T-cell (primary cell): ENCODE measurements at regions not wholly inside any gene's neighbourhood (a gene's known extent, or its start where the extent isn't known, plus 50 kb on each side); places are given as distances from the start of the nearest gene placed in this dataset.
"Not testable (repeated sequence)": the region's sequence is repeated elsewhere in the genome, so short reads cannot be mapped to it uniquely, and the experiment has no call there.

Source experiments
- ATAC-seq, 4 experiments: fragments of 200-7000 bp in 3 of 4; fragments of 150-1000 bp in 1 of 4; cut with Tn5 transposase; replicated peaks in 1 of 4; 1 replicate in 3 of 4; 2 replicates in 1 of 4; pipeline ENCODE4 v1.10.0; 2021; ENCODE audit warnings: moderate library complexity in 3 of 4, mild to moderate bottlenecking in 2 of 4, moderate number of reproducible peaks in 1 of 4
- CTCF ChIA-PET, 2 donors: fragments of 300-600 bp; sonication (Branson Sonifier 250); formaldehyde crosslinking; loops; one replicate each; lab custom pipeline; 2022; ENCODE audit warnings: antibody characterized with exemption in 2 of 2; lab: Charles Lee
- POLR2A ChIA-PET, 2 donors: fragments of 300-600 bp; sonication (Branson Sonifier 250); formaldehyde crosslinking; loops; one replicate each; lab custom pipeline; 2022; ENCODE audit warnings: antibody characterized with exemption in 2 of 2; lab: Charles Lee
- DNase-seq, 35 experiments: peaks; one replicate each; pipeline versions ENCODE4 v3.0.0 to v3.0.0-alpha.2; 2013 to 2023
- H3K27ac ChIP-seq: one replicate; pipeline ENCODE4 v1.5.1; 2013; ENCODE audit warnings: low read length
- H3K27me3 ChIP-seq, 2 experiments: replicated peaks in 1 of 2; 1 replicate in 1 of 2; 2 replicates in 1 of 2; pipeline versions ENCODE4 v1.6.1 to v1.7.0; 2013; ENCODE audit warnings: low read length in 1 of 2, mixed read lengths in 1 of 2; ENCODE audit not compliant: control insufficient read depth in 2 of 2, insufficient read depth in 2 of 2; ENCODE audit errors: extremely low read depth in 1 of 2
- H3K36me3 ChIP-seq, 2 donors: 1 replicate in 1 of 2; 2 replicates in 1 of 2; pipeline versions ENCODE4 v1.6.1 to v1.7.0; 2013; ENCODE audit warnings: low read length in 1 of 2; ENCODE audit not compliant: control insufficient read depth in 2 of 2, insufficient read depth in 1 of 2; ENCODE audit errors: extremely low read depth in 1 of 2
- H3K4me1 ChIP-seq, 2 experiments: 1 replicate in 1 of 2; 2 replicates in 1 of 2; pipeline versions ENCODE4 v1.6.1 to v1.7.0; 2013; ENCODE audit warnings: low read length in 2 of 2, mixed read lengths in 1 of 2; ENCODE audit not compliant: insufficient read depth in 2 of 2, control insufficient read depth in 1 of 2; ENCODE audit errors: extremely low read depth in 1 of 2
- H3K4me3 ChIP-seq, 2 donors: 1 replicate in 1 of 2; 2 replicates in 1 of 2; pipeline versions ENCODE4 v1.5.1 to v1.7.0; 2013; ENCODE audit warnings: mild to moderate bottlenecking in 2 of 2, low read length in 1 of 2, moderate library complexity in 1 of 2; ENCODE audit not compliant: control insufficient read depth in 1 of 2; ENCODE audit errors: extremely low read depth in 1 of 2
- H3K9me3 ChIP-seq: 2 replicates; pipeline ENCODE4 v1.7.0; 2013
- H3K27ac Mint-ChIP-seq, 2 donors: one replicate each; pipeline ENCODE4 v1.8.0; 2020 to 2021; ENCODE audit warnings: mild to moderate bottlenecking in 2 of 2, mixed read lengths in 2 of 2
- H3K27me3 Mint-ChIP-seq, 2 donors: one replicate each; pipeline ENCODE4 v1.8.0; 2021 to 2022; ENCODE audit warnings: mixed read lengths in 2 of 2
- H3K36me3 Mint-ChIP-seq: one replicate; pipeline ENCODE4 v1.8.0; 2021; ENCODE audit warnings: mixed read lengths
- H3K4me1 Mint-ChIP-seq, 3 donors: one replicate each; pipeline ENCODE4 v1.8.0; 2020 to 2022; ENCODE audit warnings: mixed read lengths in 3 of 3, mild to moderate bottlenecking in 1 of 3
- H3K4me3 Mint-ChIP-seq, 3 donors: one replicate each; pipeline ENCODE4 v1.8.0; 2020 to 2022; ENCODE audit warnings: mild to moderate bottlenecking in 3 of 3, mixed read lengths in 3 of 3, moderate library complexity in 3 of 3
- H3K9me3 Mint-ChIP-seq, 3 donors: one replicate each; pipeline ENCODE4 v1.8.0; 2020 to 2022; ENCODE audit warnings: mixed read lengths in 3 of 3
- WGBS: methylation state at CpG from one replicate; pipeline ENCODE4 v1.1.5; 2013; ENCODE audit warnings: missing lambda C conversion rate; ENCODE audit not compliant: insufficient coverage; 5-methylcytosine and 5-hydroxymethylcytosine counted together

DNA sequence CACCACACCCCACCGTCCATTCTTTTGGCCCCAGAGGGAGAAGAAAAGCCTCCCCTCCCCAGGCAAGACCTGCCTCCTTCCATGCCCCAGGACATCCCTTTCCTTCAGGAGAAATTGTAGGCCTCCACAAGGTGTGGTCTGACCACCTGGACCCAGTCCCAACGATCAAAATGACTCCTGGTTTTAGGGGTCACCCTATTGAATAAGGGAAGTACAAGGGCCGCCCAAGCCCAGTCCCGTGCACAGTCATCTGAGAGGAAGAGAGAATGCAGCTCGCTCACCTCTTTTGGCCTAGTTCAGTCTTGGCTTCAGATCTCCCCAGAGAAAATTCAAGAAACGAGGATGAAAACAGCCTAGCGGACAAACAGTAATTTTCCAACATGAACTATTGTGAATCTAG is 249.1 kb downstream of the UACA start:
- no peak for ATAC-seq
- ChIA-PET POLR2A (no interaction called here), CTCF (interaction anchor here (0.6 to 1.6 kb wide), 5 partner anchors 9 to 1063 kb away, joined by 3 to 5 read pairs (median 5); no protein-coding TSS in a partner anchor)

GRCh38 chr15:70513819-70514218 is 249.5 kb downstream of the UACA start:
- 100% methylated on average over 1 of the region's 4 CpGs for WGBS
- Histone ChIP-seq H3K27ac (no peak overlapping the region), H3K27me3 (peaks cover 0 to 4% of the 10 kb centered on the region in 2 experiments), H3K4me1 (peaks cover 1 to 12% of the 10 kb centered on the region in 2 experiments), H3K4me3 (no peak overlapping the region), H3K36me3 (no peaks in the 10 kb centered on the region), H3K9me3 (no peaks in the 10 kb centered on the region)
- no peaks in the 10 kb centered on the region for H3K27me3 Mint-ChIP-seq
- H3K36me3 Mint-ChIP-seq: peaks cover 12% of the 10 kb centered on the region
- CTCF ChIA-PET: interaction anchor here (0.6 to 1.6 kb wide), 4 partner anchors 9 to 1062 kb away, joined by 3 to 5 read pairs (median 4); no protein-coding TSS in a partner anchor
- DNase-seq (no peak), ATAC-seq (no peak)
- H3K4me1 Mint-ChIP-seq: peaks cover 0 to 17% (median 10%) of the 10 kb centered on the region in 3 donors
- H3K9me3 Mint-ChIP-seq: peaks cover 10 to 28% (median 19%) of the 10 kb centered on the region in 3 donors
- H3K4me3 Mint-ChIP-seq: no peak overlapping the region
- POLR2A ChIA-PET: interaction anchor here in 1 of 2 donors (0.6 kb wide), 1 partner anchor 45 kb away, joined by 3 read pairs; no protein-coding TSS in a partner anchor
- H3K27ac Mint-ChIP-seq: no peak overlapping the region

More for the DNA sequence above, 249.1 kb downstream of the UACA start:
- Histone ChIP-seq H3K27me3 (peaks cover 0 to 4% of the 10 kb centered on the region in 2 experiments), H3K4me3 (no peak overlapping the region), H3K9me3 (no peaks in the 10 kb centered on the region), H3K27ac (no peak overlapping the region), H3K36me3 (no peaks in the 10 kb centered on the region), H3K4me1 (peaks cover 2 to 8% of the 10 kb centered on the region in 2 experiments)
- no peak for DNase-seq
- Mint-ChIP-seq H3K4me1 (peaks cover 0 to 14% (median 5%) of the 10 kb centered on the region in 3 donors), H3K27ac (no peak overlapping the region), H3K36me3 (peaks cover 9% of the 10 kb centered on the region), H3K27me3 (no peaks in the 10 kb centered on the region), H3K9me3 (peaks cover 10 to 28% (median 19%) of the 10 kb centered on the region in 3 donors), H3K4me3 (no peak overlapping the region)
- WGBS: 100% methylated on average over 1 of the region's 7 CpGs

- Mint-ChIP-seq H3K4me3 (no peak overlapping the region), H3K27me3 (no peaks in the 10 kb centered on the region), H3K4me1 (peaks cover 0 to 25% (median 18%) of the 10 kb centered on the region in 3 donors), H3K36me3 (peaks cover 13% of the 10 kb centered on the region), H3K9me3 (peaks cover 10 to 28% (median 19%) of the 10 kb centered on the region in 3 donors), H3K27ac (no peak overlapping the region)
- ATAC-seq (peak; percentile 75 to 99 (median 88)), DNase-seq (peak in 34 of 35 experiments; percentile 25 to 75 (median 54))
- Histone ChIP-seq H3K27me3 (peaks cover 0 to 4% of the 10 kb centered on the region in 2 experiments), H3K36me3 (no peaks in the 10 kb centered on the region), H3K27ac (no peak overlapping the region), H3K4me3 (no peak overlapping the region), H3K4me1 (peaks cover 0 to 22% of the 10 kb centered on the region in 2 experiments), H3K9me3 (no peaks in the 10 kb centered on the region)
- 85% methylated on average over 4 of the region's 8 CpGs for WGBS
- CTCF ChIA-PET: interaction anchor here (0.5 to 1.9 kb wide), 4 partner anchors 9 to 1054 kb away, joined by 3 to 5 read pairs (median 3); no protein-coding TSS in a partner anchor
- POLR2A ChIA-PET: no interaction called here
Observed at GRCh38 chr15:70512772-70513362, 250.5 kb downstream of the UACA start.

DNA sequence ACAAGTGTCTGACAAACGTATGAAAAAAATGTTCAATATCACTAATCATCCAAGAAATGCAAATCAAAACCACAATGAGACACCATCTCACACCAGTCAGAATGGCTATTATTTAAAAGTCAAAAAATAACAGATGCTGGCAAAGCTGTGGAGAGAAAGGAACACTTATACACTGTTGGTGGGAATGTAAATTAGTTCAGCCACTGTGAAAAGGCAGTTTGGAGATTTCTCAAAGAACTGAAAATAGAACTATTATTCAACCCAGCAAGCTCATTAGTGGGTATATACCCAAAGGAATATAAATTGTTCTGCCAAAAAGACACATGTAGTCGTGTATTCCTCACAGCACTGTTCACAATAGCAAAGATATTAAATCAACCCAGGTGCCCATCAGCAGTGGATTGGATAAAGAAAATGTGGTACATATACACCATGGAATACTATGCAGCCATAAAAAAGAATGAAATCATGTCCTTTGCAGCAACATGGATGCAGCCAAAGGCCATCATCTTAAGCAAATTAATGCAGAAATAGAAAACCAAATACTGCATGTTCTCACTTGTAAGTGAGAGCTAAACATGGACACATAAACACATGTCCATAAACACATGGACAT is 251.3 kb downstream of the UACA start:
- H3K27ac Mint-ChIP-seq: peak overlapping the region in 1 of 2 donors; percentile 36

DNA sequence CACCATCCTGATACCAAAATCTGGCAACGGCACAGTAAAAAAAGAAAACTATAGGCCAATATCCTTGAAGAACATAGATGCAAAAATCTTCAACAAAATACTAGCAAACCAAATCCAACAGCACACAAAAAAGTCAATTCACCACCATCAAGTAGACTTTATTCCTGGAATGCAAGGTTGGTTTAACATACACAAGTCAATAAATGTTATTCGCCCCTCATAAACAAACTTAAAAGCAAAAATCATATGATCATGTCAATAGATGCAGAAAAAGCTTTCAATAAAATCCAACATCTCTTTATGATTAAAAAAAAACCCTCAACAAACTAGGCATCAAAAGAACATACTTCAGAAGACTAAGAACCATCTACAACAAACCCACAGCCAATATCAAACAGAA is 252.9 kb downstream of the UACA start:
- ChIA-PET CTCF (no interaction called here), POLR2A (no interaction called here)
- no peak for DNase-seq
- Mint-ChIP-seq H3K4me3 (no peak overlapping the region), H3K27me3 (no peaks in the 10 kb centered on the region), H3K4me1 (peaks cover 2 to 36% (median 36%) of the 10 kb centered on the region in 3 donors), H3K36me3 (peaks cover 21% of the 10 kb centered on the region), H3K9me3 (peaks cover 10 to 35% (median 19%) of the 10 kb centered on the region in 3 donors), H3K27ac (no peak overlapping the region)
- Histone ChIP-seq H3K9me3 (no peaks in the 10 kb centered on the region), H3K4me3 (no peak overlapping the region), H3K4me1 (peaks cover 0 to 28% of the 10 kb centered on the region in 2 experiments), H3K36me3 (no peaks in the 10 kb centered on the region), H3K27ac (no peak overlapping the region), H3K27me3 (no peaks in the 10 kb centered on the region)
- WGBS: 100% methylated on average over 2 of the region's 2 CpGs
- no peak for ATAC-seq

More for the DNA sequence above, 251.3 kb downstream of the UACA start:
- H3K27ac ChIP-seq, POLR2A ChIA-PET, H3K4me3 Mint-ChIP-seq, DNase-seq, H3K36me3 ChIP-seq, H3K4me3 ChIP-seq, H3K27me3 Mint-ChIP-seq, H3K27me3 ChIP-seq, H3K9me3 ChIP-seq, ATAC-seq: not testable (repeated sequence)
- no CpG with 5 or more reads among the region's 2 CpGs for WGBS
- Mint-ChIP-seq H3K36me3 (peaks cover 15% of the 10 kb centered on the region), H3K4me1 (peaks cover 0 to 27% (median 22%) of the 10 kb centered on the region in 3 donors), H3K9me3 (peaks cover 10 to 29% (median 19%) of the 10 kb centered on the region in 3 donors)
- CTCF ChIA-PET: interaction anchor here (0.5 to 1.9 kb wide), 3 partner anchors 8 to 1053 kb away, joined by 3 to 5 read pairs (median 3); no protein-coding TSS in a partner anchor
- peaks cover 0 to 24% of the 10 kb centered on the region in 2 experiments for H3K4me1 ChIP-seq

DNA sequence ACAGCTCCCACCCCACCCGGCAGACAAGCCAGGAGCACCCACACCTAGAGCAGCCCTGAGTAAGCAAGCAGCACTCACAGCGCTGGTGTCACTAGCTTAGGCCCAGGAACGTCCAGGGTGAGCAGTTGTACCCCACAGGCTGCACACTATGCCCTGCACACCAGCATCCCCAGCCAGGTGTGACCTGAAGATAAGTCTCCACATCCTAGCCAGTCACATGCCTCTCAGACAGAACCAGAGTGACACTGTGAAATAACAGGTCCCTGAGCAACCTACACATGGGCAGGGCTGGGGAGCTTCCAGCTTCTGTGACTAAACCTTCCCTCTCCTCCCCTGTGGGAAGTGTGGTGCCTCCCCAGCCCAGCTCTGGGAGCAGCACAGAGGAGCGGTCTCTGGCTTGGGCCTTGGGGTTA is 253.6 kb downstream of the UACA start:
- ChIA-PET POLR2A (no interaction called here), CTCF (interaction anchor here in 1 of 2 donors (0.7 kb wide), 1 partner anchor 13 kb away, joined by 3 read pairs; no protein-coding TSS in a partner anchor)
- peaks cover 21% of the 10 kb centered on the region for H3K36me3 Mint-ChIP-seq
- H3K27ac Mint-ChIP-seq: peak overlapping the region in 1 of 2 donors; percentile 73
- DNase-seq (no peak), ATAC-seq (no peak)
- no peak overlapping the region for H3K4me3 Mint-ChIP-seq
- WGBS: 92% methylated on average over 3 of the region's 4 CpGs
- Histone ChIP-seq H3K27me3 (no peaks in the 10 kb centered on the region), H3K4me1 (peaks cover under 1 to 35% of the 10 kb centered on the region in 2 experiments), H3K27ac (no peak overlapping the region), H3K36me3 (no peaks in the 10 kb centered on the region), H3K9me3 (no peaks in the 10 kb centered on the region), H3K4me3 (no peak overlapping the region)
- H3K4me1 Mint-ChIP-seq: peaks cover 7 to 42% (median 42%) of the 10 kb centered on the region in 3 donors
- H3K27me3 Mint-ChIP-seq: no peaks in the 10 kb centered on the region
- H3K9me3 Mint-ChIP-seq: peaks cover 10 to 35% (median 19%) of the 10 kb centered on the region in 3 donors
